Testis (tissue), 2 donors: ENCODE measurements at regions not wholly inside any gene's neighbourhood (a gene's known extent, or its start where the extent isn't known, plus 50 kb on each side); places are given as distances from the start of the nearest gene placed in this dataset.

ENCODE experiments used
- DNase-seq: peaks from one replicate; pipeline ENCODE4 v3.0.0-alpha.2; 2019
- H3K27ac ChIP-seq, 2 donors: fragments of 200-600 bp; sonication (generic); one replicate each; pipeline ENCODE4 v1.5.1; 2019
- H3K27me3 ChIP-seq: fragments of 200-600 bp; sonication (generic); one replicate; pipeline ENCODE4 v1.5.1; 2019
- H3K36me3 ChIP-seq: fragments of 200-600 bp; sonication (generic); one replicate; pipeline ENCODE4 v1.5.1; 2017; ENCODE audit warnings: low read depth; ENCODE audit errors: missing control alignments
- H3K4me1 ChIP-seq: fragments of 200-600 bp; sonication (generic); one replicate; pipeline ENCODE4 v1.5.1; 2019
- H3K4me3 ChIP-seq, 2 donors: fragments of 200-600 bp; sonication (generic); one replicate each; pipeline ENCODE4 v1.5.1; 2017 to 2019
- H3K9me3 ChIP-seq: fragments of 200-600 bp; sonication (generic); one replicate; pipeline ENCODE4 v1.5.1; 2017
- CTCF ChIP-seq, 3 experiments: fragments of 450-650 bp in 2 of 3; fragments of 200-600 bp in 1 of 3; sonication (generic) in 1 of 3; IDR thresholded peaks; one replicate each; pipeline ENCODE4 v1.5.1; 2016 to 2019; ENCODE audit warnings: antibody characterized with exemption in 3 of 3, mild to moderate bottlenecking in 2 of 3, moderate library complexity in 1 of 3
- POLR2A ChIP-seq: fragments of 450-650 bp; IDR thresholded peaks from one replicate; pipeline ENCODE4 v1.6.1; 2017; ENCODE audit warnings: antibody characterized with exemption, mild to moderate bottlenecking, moderate library complexity
- WGBS, 2 donors: methylation state at CpG; one replicate each; pipeline ENCODE4 v1.1.5; 2018; 5-methylcytosine and 5-hydroxymethylcytosine counted together
- intact Hi-C: fragments of 100-400 bp; cut with DNase I; formaldehyde crosslinking; loops from one replicate; pipeline ENCODE4 v1.15.1; 2023; ENCODE audit warnings: low total_unique reads

- Histone ChIP-seq H3K4me3 (no peak overlapping the region), H3K27me3 (no peaks in the 10 kb centered on the region), H3K4me1 (no peaks in the 10 kb centered on the region), H3K36me3 (no peaks in the 10 kb centered on the region), H3K9me3 (no peaks in the 10 kb centered on the region), H3K27ac (no peak overlapping the region)
- DNase-seq: no peak
- no peak for TF ChIP-seq CTCF (IDR thresholded peaks at IDR 0.05)
- TF ChIP-seq POLR2A: no peak
- WGBS, 2 donors: 23 to 25% methylated on average over 6 of the region's 6 CpGs
- intact Hi-C loops: no loop called here
Observed at GRCh38 chrX:116930311-116930710, 467.5 kb upstream of the CT83 start.

GRCh38 chrX:116897526-116897925 is 434.8 kb upstream of the CT83 start:
- Histone ChIP-seq H3K4me3 (no peak overlapping the region), H3K27ac (no peak overlapping the region), H3K4me1 (no peaks in the 10 kb centered on the region), H3K9me3 (no peaks in the 10 kb centered on the region), H3K36me3 (no peaks in the 10 kb centered on the region), H3K27me3 (no peaks in the 10 kb centered on the region)
- TF ChIP-seq CTCF (IDR thresholded peaks at IDR 0.05): no peak
- no peak for TF ChIP-seq POLR2A
- intact Hi-C loops: no loop called here
- no peak for DNase-seq

GRCh38 chrX:116881961-116882360 is 419.2 kb upstream of the CT83 start:
- DNase-seq: no peak
- Histone ChIP-seq H3K4me3 (no peak overlapping the region), H3K27me3 (no peaks in the 10 kb centered on the region), H3K27ac (no peak overlapping the region), H3K4me1 (no peaks in the 10 kb centered on the region), H3K36me3 (no peaks in the 10 kb centered on the region), H3K9me3 (no peaks in the 10 kb centered on the region)
- intact Hi-C loops: no loop called here
- 67 to 100% methylated on average over 1 of the region's 1 CpG for WGBS, 2 donors
- TF ChIP-seq CTCF (IDR thresholded peaks at IDR 0.05) (no peak), POLR2A (no peak)

GRCh38 chrX:116873671-116874070 is 410.9 kb upstream of the CT83 start:
- Histone ChIP-seq H3K36me3 (no peaks in the 10 kb centered on the region), H3K9me3 (no peaks in the 10 kb centered on the region), H3K4me3 (no peak overlapping the region), H3K27ac (no peak overlapping the region), H3K27me3 (no peaks in the 10 kb centered on the region), H3K4me1 (no peaks in the 10 kb centered on the region)
- intact Hi-C loops: no loop called here
- TF ChIP-seq CTCF (IDR thresholded peaks at IDR 0.05) (no peak), POLR2A (no peak)
- no peak for DNase-seq
- 67 to 71% methylated on average over 3 of the region's 3 CpGs for WGBS, 2 donors

- no peak for TF ChIP-seq CTCF (IDR thresholded peaks at IDR 0.05)
- TF ChIP-seq POLR2A: no peak
- 75 to 78% methylated on average over 1 of the region's 1 CpG for WGBS, 2 donors
- no peak overlapping the region for H3K27ac ChIP-seq
- no peaks in the 10 kb centered on the region for H3K27me3 ChIP-seq
- H3K4me1 ChIP-seq: no peaks in the 10 kb centered on the region
- intact Hi-C loops: no loop called here
- DNase-seq: no peak
- no peaks in the 10 kb centered on the region for H3K36me3 ChIP-seq
- H3K9me3 ChIP-seq: no peaks in the 10 kb centered on the region
- H3K4me3 ChIP-seq: no peak overlapping the region
Observed at GRCh38 chrX:116872931-116873330, 410.2 kb upstream of the CT83 start.
